GM12892 (cell line): ENCODE measurements at regions not wholly inside any gene's neighbourhood (a gene's known extent, or its start where the extent isn't known, plus 50 kb on each side); places are given as distances from the start of the nearest gene placed in this dataset.

Experiments
- POLR2A ChIP-seq: IDR thresholded peaks from 2 replicates; pipeline ENCODE4 v1.6.1; 2011; ENCODE audit warnings: low read depth, low read length, control low read depth
- POLR2AphosphoS5 ChIP-seq: IDR thresholded peaks from 2 replicates; pipeline ENCODE4 v1.6.1; 2011; ENCODE audit warnings: low read depth, low read length, control low read depth

GRCh38 chr2:219728991-219729487 lies 101.6 kb downstream of the SLC4A3 start:
- no peak for TF ChIP-seq POLR2AphosphoS5
- TF ChIP-seq POLR2A, result no peak
